GM12873 (cell line): ENCODE measurements at regions not wholly inside any gene's neighbourhood (a gene's known extent, or its start where the extent isn't known, plus 50 kb on each side); places are given as distances from the start of the nearest gene placed in this dataset.

Experiments
- CTCF ChIP-seq: IDR thresholded peaks from 2 replicates; pipeline ENCODE4 v1.5.1; 2012; ENCODE audit warnings: low read depth, mild to moderate bottlenecking, moderate library complexity, low read length, control low read depth; ENCODE audit not compliant: insufficient read depth; ENCODE audit errors: missing control alignments

- no peak for TF ChIP-seq CTCF
These were observed 63.3 kb upstream of the ZC3H11B start for GRCh38 chr1:219676012-219676765.

- no peak for TF ChIP-seq CTCF
These were observed 57.7 kb upstream of the ZC3H11B start for GRCh38 chr1:219670426-219671149.

- TF ChIP-seq CTCF, result no peak
These were observed 56.7 kb upstream of the ZC3H11B start for GRCh38 chr1:219669556-219669955.

- TF ChIP-seq CTCF, result no peak
These were observed 56.1 kb upstream of the ZC3H11B start for GRCh38 chr1:219669042-219669441.

- TF ChIP-seq CTCF, result no peak
These were observed 55.5 kb upstream of the ZC3H11B start for GRCh38 chr1:219668446-219668845.

- TF ChIP-seq CTCF, result no peak
These were observed 53.3 kb upstream of the ZC3H11B start for GRCh38 chr1:219666242-219666641.

- TF ChIP-seq CTCF, result no peak
These were observed 52.2 kb upstream of the ZC3H11B start for GRCh38 chr1:219665089-219665488.
